Endothelial cell of umbilical vein (primary cell): ENCODE measurements at regions not wholly inside any gene's neighbourhood (a gene's known extent, or its start where the extent isn't known, plus 50 kb on each side); places are given as distances from the start of the nearest gene placed in this dataset.

Source experiments
- BruUV-seq: library from RNA; stranded (reverse); fragments of 400-500 nt; replicated peaks from 2 replicates; lab custom pipeline; 2021; lab: Mats Ljungman, UMichigan
- CTCF ChIA-PET: fragments of 300-600, 350-600 bp; sonication (Branson Sonifier 250); formaldehyde crosslinking; loops from one replicate; lab custom pipeline; 2021; ENCODE audit warnings: antibody characterized with exemption, inconsistent platforms; lab: Charles Lee
- POLR2A ChIA-PET: fragments of 300-600, 350-600 bp; sonication (Branson Sonifier 250); formaldehyde crosslinking; loops from one replicate; lab custom pipeline; 2021; ENCODE audit warnings: antibody characterized with exemption, inconsistent platforms; lab: Charles Lee
- DNase-seq: peaks from one replicate; pipeline ENCODE4 v3.0.0-alpha.2; 2011; ENCODE audit warnings: low read depth, low spot score
- FAIRE-seq: peaks from 2 replicates; lab custom pipeline; 2011; peaks lifted over from hg19 to GRCh38; lab: Jason Lieb, UNC
- H2AFZ ChIP-seq: 2 replicates; pipeline ENCODE4 v1.6.0; 2012; ENCODE audit warnings: low read depth, low read length, control low read depth, inconsistent platforms
- H3K27ac ChIP-seq: 2 replicates; pipeline ENCODE4 v1.5.1; 2011; ENCODE audit warnings: low read depth, mild to moderate bottlenecking, control low read depth, low read length, moderate library complexity; ENCODE audit not compliant: insufficient read depth
- H3K27me3 ChIP-seq, 2 experiments: 2 replicates each; pipeline versions ENCODE4 v1.6.0 to v1.6.1; 2011; ENCODE audit warnings: low read length in 2 of 2, mixed read lengths in 1 of 2; ENCODE audit not compliant: control insufficient read depth in 2 of 2, insufficient read depth in 2 of 2
- H3K36me3 ChIP-seq, 2 experiments: 2 replicates in 1 of 2; 3 replicates in 1 of 2; pipeline ENCODE4 v1.5.1; 2011; ENCODE audit warnings: low read length in 2 of 2, mild to moderate bottlenecking in 1 of 2, moderate library complexity in 1 of 2; ENCODE audit not compliant: control insufficient read depth in 2 of 2, insufficient read depth in 2 of 2; ENCODE audit errors: extremely low read depth in 1 of 2
- H3K4me1 ChIP-seq: 3 replicates; pipeline ENCODE4 v1.5.1; 2011; ENCODE audit warnings: mild to moderate bottlenecking, low read length; ENCODE audit not compliant: control insufficient read depth, insufficient read depth; ENCODE audit errors: extremely low read depth
- H3K4me2 ChIP-seq: 2 replicates; pipeline ENCODE4 v1.6.1; 2011; ENCODE audit warnings: low read length, control low read depth, mixed read lengths; ENCODE audit not compliant: insufficient read depth
- H3K4me3 ChIP-seq, 3 experiments: fragments of 200-600 bp in 1 of 3; sonication (generic), shearing (Covaris generic) in 1 of 3; replicated peaks in 1 of 3; 2 replicates each; pipeline ENCODE4 v1.5.1; 2011 to 2016; ENCODE audit warnings: control low read depth in 3 of 3, low read length in 3 of 3, mild to moderate bottlenecking in 2 of 3, inconsistent platforms in 1 of 3, low read depth in 1 of 3, moderate library complexity in 1 of 3; ENCODE audit not compliant: insufficient read depth in 1 of 3
- H3K79me2 ChIP-seq: 2 replicates; pipeline ENCODE4 v1.6.0; 2012; ENCODE audit warnings: low read length, inconsistent platforms; ENCODE audit not compliant: control insufficient read depth, insufficient read depth
- H3K9ac ChIP-seq: replicated peaks from 2 replicates; pipeline ENCODE3; 2011; ENCODE audit warnings: low read length, control low read depth; ENCODE audit not compliant: insufficient read depth; ENCODE audit errors: extremely low read depth
- H3K9me1 ChIP-seq: replicated peaks from 3 replicates; pipeline ENCODE4 v1.6.0; 2011; ENCODE audit warnings: mild to moderate bottlenecking, low read length; ENCODE audit not compliant: control insufficient read depth, insufficient read depth; ENCODE audit errors: extremely low read depth
- H3K9me3 ChIP-seq: replicated peaks from 2 replicates; pipeline ENCODE4 v1.5.1; 2012; ENCODE audit warnings: low read length, inconsistent platforms; ENCODE audit not compliant: control insufficient read depth, insufficient read depth
- H4K20me1 ChIP-seq: replicated peaks from 2 replicates; pipeline ENCODE3; 2011; ENCODE audit warnings: mild to moderate bottlenecking, low read length; ENCODE audit not compliant: control insufficient read depth, insufficient read depth; ENCODE audit errors: extremely low read depth
- EZH2 ChIP-seq: IDR thresholded peaks from 2 replicates; pipeline ENCODE4 v1.6.1; 2012; ENCODE audit warnings: borderline replicate concordance, low read depth, mild to moderate bottlenecking, moderate library complexity, low read length, inconsistent platforms; ENCODE audit not compliant: severe bottlenecking
- FOS ChIP-seq: IDR thresholded peaks from 2 replicates; pipeline ENCODE4 v1.6.1; 2011; ENCODE audit warnings: mild to moderate bottlenecking, low read length, moderate library complexity, borderline replicate concordance; ENCODE audit not compliant: insufficient read depth
- GATA2 ChIP-seq: IDR thresholded peaks from 2 replicates; pipeline ENCODE4 v1.7.0; 2011; ENCODE audit warnings: low read depth, mild to moderate bottlenecking, moderate library complexity, mixed read lengths, low read length; ENCODE audit not compliant: insufficient read length, insufficient read depth
- JUN ChIP-seq: IDR thresholded peaks from 2 replicates; pipeline ENCODE4 v1.6.1; 2011; ENCODE audit warnings: borderline replicate concordance, low read depth; ENCODE audit not compliant: insufficient read length, insufficient read depth
- MYC ChIP-seq: IDR thresholded peaks from one replicate; pipeline ENCODE4 v1.6.1; 2011; ENCODE audit warnings: mild to moderate bottlenecking, low read depth, low read length
- POLR2A ChIP-seq: IDR thresholded peaks from 2 replicates; pipeline ENCODE4 v1.6.1; 2012; ENCODE audit warnings: low read depth, mild to moderate bottlenecking, control low read depth, low read length
- POLR2AphosphoS5 ChIP-seq: IDR thresholded peaks from 2 replicates; pipeline ENCODE4 v1.6.1; 2012; ENCODE audit warnings: low read depth, mild to moderate bottlenecking, control low read depth, low read length, moderate library complexity; ENCODE audit not compliant: insufficient read depth
- dilution Hi-C: fragments of 300-500 bp; cut with MboI; formaldehyde crosslinking; loops from one replicate; pipeline ENCODE4 v1.15.0; 2019; ENCODE audit warnings: low sequenced_read_pairs; ENCODE audit not compliant: extremely low pct_ligation_motif_present
- intact Hi-C: fragments of 100-400 bp; cut with micrococcal nuclease; formaldehyde crosslinking; loops from one replicate; pipeline ENCODE4 v1.10.0; 2022
- TF ChIP-seq, protein P1 (sequence below): IDR thresholded peaks from 2 replicates; pipeline ENCODE4 v1.6.1; 2011; ENCODE audit not compliant: insufficient read depth, insufficient read length
- TF ChIP-seq, protein P2 (sequence below), 2 donors: IDR thresholded peaks; 1 replicate in 1 of 2; 2 replicates in 1 of 2; pipeline ENCODE4 v1.5.1; 2011; ENCODE audit warnings: low read length in 2 of 2, mild to moderate bottlenecking in 2 of 2, moderate library complexity in 2 of 2, control low read depth in 1 of 2, inconsistent platforms in 1 of 2, low read depth in 1 of 2; ENCODE audit not compliant: insufficient read depth in 1 of 2; ENCODE audit errors: extremely low read depth in 1 of 2

DNA sequence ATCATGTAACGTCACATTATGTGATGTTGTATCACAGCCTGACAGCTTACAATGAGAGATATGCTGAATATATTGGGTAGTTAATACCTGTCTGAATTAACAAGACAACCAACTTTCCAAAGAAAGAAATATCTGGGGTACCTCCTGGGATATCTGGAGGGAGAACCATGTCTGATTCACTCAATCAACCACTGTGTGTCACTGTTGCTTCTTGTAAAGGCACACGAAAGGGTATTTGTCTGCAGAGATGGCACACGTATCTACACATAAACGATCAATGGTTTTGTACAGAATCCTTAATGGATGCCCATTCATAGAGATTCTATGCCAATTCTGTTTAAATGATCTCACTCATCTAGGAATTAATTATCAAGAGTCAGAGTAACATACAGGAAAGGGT, 252.1 kb upstream of the TMCO5A start:
- H3K4me1 ChIP-seq, result no peaks in the 10 kb centered on the region
- dilution Hi-C loops, result no loop called here
- DNase-seq (peak; percentile 1), FAIRE-seq (no peak)
- POLR2A ChIA-PET, result no interaction called here
- H3K79me2 ChIP-seq, result no peaks in the 10 kb centered on the region
- no peak overlapping the region for H3K9ac ChIP-seq
- peaks cover 2% of the 10 kb centered on the region for H3K9me3 ChIP-seq
- BruUV-seq, result no TSS peak
- no peaks in the 10 kb centered on the region for H3K9me1 ChIP-seq
- CTCF ChIA-PET, result no interaction called here
- no peak overlapping the region for H3K27ac ChIP-seq
- no peak overlapping the region for H2AFZ ChIP-seq
- H3K4me3 ChIP-seq, result no peak overlapping the region
- TF ChIP-seq FOS (no peak), GATA2 (no peak), JUN (no peak)
- TF ChIP-seq, protein P1, sequence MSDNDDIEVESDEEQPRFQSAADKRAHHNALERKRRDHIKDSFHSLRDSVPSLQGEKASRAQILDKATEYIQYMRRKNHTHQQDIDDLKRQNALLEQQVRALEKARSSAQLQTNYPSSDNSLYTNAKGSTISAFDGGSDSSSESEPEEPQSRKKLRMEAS, result no peak
- intact Hi-C loops, result loop anchor here (5.0 kb wide), 1 partner anchor 200 kb away; no protein-coding TSS in a partner anchor
- H4K20me1 ChIP-seq, result no peaks in the 10 kb centered on the region
- H3K4me2 ChIP-seq, result no peak overlapping the region
- H3K27me3 ChIP-seq, result no peaks in the 10 kb centered on the region
- H3K36me3 ChIP-seq, result no peaks in the 10 kb centered on the region

DNA sequence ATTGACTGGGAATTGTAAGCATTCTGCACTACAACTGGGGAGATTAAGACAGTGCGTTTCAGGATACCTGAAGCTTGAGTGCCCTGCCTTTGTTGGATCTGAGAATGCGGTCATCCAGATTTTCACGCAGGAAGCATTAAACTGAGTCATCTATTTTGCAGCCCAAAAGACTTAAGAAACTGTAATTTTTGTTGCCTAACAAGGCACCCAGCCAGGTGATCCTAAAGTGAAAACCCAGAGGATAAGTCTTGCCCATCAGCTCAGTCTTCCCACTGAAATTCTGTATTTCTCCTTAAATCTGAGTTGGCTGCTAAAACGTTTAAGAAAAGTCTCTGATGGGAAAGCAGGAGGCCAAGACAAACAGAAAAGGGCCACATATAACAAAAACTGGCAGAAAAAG, 242.5 kb upstream of the TMCO5A start:
- H3K27me3 ChIP-seq, result no peaks in the 10 kb centered on the region
- no peaks in the 10 kb centered on the region for H3K4me1 ChIP-seq
- no peak overlapping the region for H3K4me3 ChIP-seq
- dilution Hi-C loops, result no loop called here
- intact Hi-C loops, result no loop called here
- no peak overlapping the region for H2AFZ ChIP-seq
- no peaks in the 10 kb centered on the region for H3K9me1 ChIP-seq
- no peak overlapping the region for H3K9ac ChIP-seq
- no peaks in the 10 kb centered on the region for H3K9me3 ChIP-seq
- FAIRE-seq, result no peak
- no peak overlapping the region for H3K27ac ChIP-seq
- BruUV-seq, result no TSS peak
- DNase-seq, result no peak
- TF ChIP-seq EZH2 (no peak), GATA2 (no peak), FOS (no peak), POLR2AphosphoS5 (no peak), JUN (no peak), MYC (no peak), POLR2A (no peak)
- TF ChIP-seq, protein P1, result no peak
- TF ChIP-seq, protein P2, sequence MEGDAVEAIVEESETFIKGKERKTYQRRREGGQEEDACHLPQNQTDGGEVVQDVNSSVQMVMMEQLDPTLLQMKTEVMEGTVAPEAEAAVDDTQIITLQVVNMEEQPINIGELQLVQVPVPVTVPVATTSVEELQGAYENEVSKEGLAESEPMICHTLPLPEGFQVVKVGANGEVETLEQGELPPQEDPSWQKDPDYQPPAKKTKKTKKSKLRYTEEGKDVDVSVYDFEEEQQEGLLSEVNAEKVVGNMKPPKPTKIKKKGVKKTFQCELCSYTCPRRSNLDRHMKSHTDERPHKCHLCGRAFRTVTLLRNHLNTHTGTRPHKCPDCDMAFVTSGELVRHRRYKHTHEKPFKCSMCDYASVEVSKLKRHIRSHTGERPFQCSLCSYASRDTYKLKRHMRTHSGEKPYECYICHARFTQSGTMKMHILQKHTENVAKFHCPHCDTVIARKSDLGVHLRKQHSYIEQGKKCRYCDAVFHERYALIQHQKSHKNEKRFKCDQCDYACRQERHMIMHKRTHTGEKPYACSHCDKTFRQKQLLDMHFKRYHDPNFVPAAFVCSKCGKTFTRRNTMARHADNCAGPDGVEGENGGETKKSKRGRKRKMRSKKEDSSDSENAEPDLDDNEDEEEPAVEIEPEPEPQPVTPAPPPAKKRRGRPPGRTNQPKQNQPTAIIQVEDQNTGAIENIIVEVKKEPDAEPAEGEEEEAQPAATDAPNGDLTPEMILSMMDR (IDR thresholded peaks at IDR 0.05; ENCODE audit: extremely low read depth in 1 of 2, insufficient read depth in 1 of 2, low read depth in 1 of 2, low read length in 2 of 2), result no peak
- ChIA-PET CTCF (no interaction called here), POLR2A (no interaction called here)
- no peaks in the 10 kb centered on the region for H4K20me1 ChIP-seq
- H3K4me2 ChIP-seq, result no peak overlapping the region
- H3K79me2 ChIP-seq, result no peaks in the 10 kb centered on the region
- H3K36me3 ChIP-seq, result no peaks in the 10 kb centered on the region
